ENCODE measurements at regions not wholly inside any gene's neighbourhood (a gene's known extent, or its start where the extent isn't known, plus 50 kb on each side); places are given as distances from the start of the nearest gene placed in this dataset.

- TF ChIP-seq ATF3 (IDR thresholded peaks at IDR 0.05; ENCODE audit: insufficient read depth, low read depth, low read length): no peak
- TF ChIP-seq KDM1A (IDR thresholded peaks at IDR 0.05; ENCODE audit: borderline replicate concordance, low read length): no peak
- TF ChIP-seq CHD2 (IDR thresholded peaks at IDR 0.05; ENCODE audit: low read length): no peak
- no peak for TF ChIP-seq CTCF (IDR thresholded peaks at IDR 0.05; ENCODE audit: control extremely low read depth in 1 of 3, insufficient read depth in 1 of 3, low read depth in 1 of 3, low read length in 3 of 3)
- TF ChIP-seq POLR2AphosphoS5 (IDR thresholded peaks at IDR 0.05; ENCODE audit: low read depth, low read length): no peak
- TF ChIP-seq ATF2 (IDR thresholded peaks at IDR 0.05; ENCODE audit: low read length): no peak
- TF ChIP-seq CREB1 (IDR thresholded peaks at IDR 0.05): no peak
- no peak for TF ChIP-seq SAP30 (IDR thresholded peaks at IDR 0.05; ENCODE audit: insufficient read depth, insufficient replicate concordance, low read length)
- TF ChIP-seq POLR2A (IDR thresholded peaks at IDR 0.05; ENCODE audit: control extremely low read depth in 1 of 2, low read depth in 2 of 2, low read length in 2 of 2): no peak
- no peak for TF ChIP-seq YY1 (IDR thresholded peaks at IDR 0.05; ENCODE audit: low read depth, low read length)
- TF ChIP-seq RNF2 (IDR thresholded peaks at IDR 0.05; ENCODE audit: borderline replicate concordance, low read depth, low read length, missing control alignments, poor library complexity, severe bottlenecking): no peak
- no peak for TF ChIP-seq EZH2 (IDR thresholded peaks at IDR 0.05; ENCODE audit: low read depth, low read length, severe bottlenecking)
- TF ChIP-seq CBX5 (IDR thresholded peaks at IDR 0.05; ENCODE audit: low read depth, low read length): no peak
- TF ChIP-seq TAF1 (IDR thresholded peaks at IDR 0.05; ENCODE audit: low read depth, low read length): no peak
Measured at GRCh38 chr6:138685257-138685656, 88.3 kb upstream of the CCDC28A start.
